Stimulated activated CD4-positive, alpha-beta T cell treated with anti-CD3 and anti-CD28 coated beads, Interleukin-1b, Interleukin-23, amount 100 ng/mL, for 24 hours (primary cell): ENCODE measurements at regions not wholly inside any gene's neighbourhood (a gene's known extent, or its start where the extent isn't known, plus 50 kb on each side); places are given as distances from the start of the nearest gene placed in this dataset.
A peak's percentile ranks its signal among the peaks of the same experiment; 100 is the strongest.
"Not testable (repeated sequence)": the region's sequence is repeated elsewhere in the genome, so short reads cannot be mapped to it uniquely, and the experiment has no call there.

ENCODE experiments used
- DNase-seq, 4 experiments: peaks; one replicate each; pipeline ENCODE4 v3.0.0-alpha.2; 2020; ENCODE audit warnings: low read depth in 4 of 4, low spot score in 1 of 4

GRCh38 chr6:137545073-137545472, 50.9 kb upstream of the OLIG3 start:
- DNase-seq, result no peak

- DNase-seq, result no peak
These were observed 53.0 kb upstream of the OLIG3 start for GRCh38 chr6:137547186-137547585.

GRCh38 chr6:137547601-137548000, 53.4 kb upstream of the OLIG3 start:
- DNase-seq, result no peak

- DNase-seq, result no peak
These were observed 54.9 kb upstream of the OLIG3 start for GRCh38 chr6:137549106-137549505.

GRCh38 chr6:137550535-137550934, 56.3 kb upstream of the OLIG3 start:
- DNase-seq, result no peak

GRCh38 chr6:137552146-137552545, 58.0 kb upstream of the OLIG3 start:
- DNase-seq, result no peak

- no peak for DNase-seq
These were observed 58.6 kb upstream of the OLIG3 start for GRCh38 chr6:137552809-137553208.

GRCh38 chr6:137559521-137560183, 65.5 kb upstream of the OLIG3 start:
- DNase-seq, result not testable (repeated sequence)

GRCh38 chr6:137560184-137560563, 66.0 kb upstream of the OLIG3 start:
- DNase-seq, result no peak

GRCh38 chr6:137568067-137568466, 73.9 kb upstream of the OLIG3 start:
- DNase-seq, result no peak

- DNase-seq, result no peak
These were observed 76.2 kb upstream of the OLIG3 start for GRCh38 chr6:137570393-137570792.

- peak; percentile 32 to 54 (median 46) for DNase-seq
These were observed 77.7 kb upstream of the OLIG3 start for GRCh38 chr6:137571854-137572253.

GRCh38 chr6:137573739-137574138, 79.5 kb upstream of the OLIG3 start:
- no peak for DNase-seq

- no peak for DNase-seq
These were observed 85.4 kb upstream of the OLIG3 start for GRCh38 chr6:137579612-137580011.

- no peak for DNase-seq
These were observed 87.0 kb upstream of the OLIG3 start for GRCh38 chr6:137581019-137581707.

GRCh38 chr6:137583519-137583918, 89.3 kb upstream of the OLIG3 start:
- DNase-seq, result not testable (repeated sequence)

GRCh38 chr6:137588472-137588871, 94.3 kb upstream of the OLIG3 start:
- DNase-seq, result no peak

GRCh38 chr6:137589067-137589848, 95.1 kb upstream of the OLIG3 start:
- peak in 3 of 4 experiments; percentile 5 to 25 (median 14) for DNase-seq

- no peak for DNase-seq
These were observed 96.5 kb upstream of the OLIG3 start for GRCh38 chr6:137590684-137591083.

- DNase-seq, result no peak
These were observed 107.3 kb upstream of the OLIG3 start for GRCh38 chr6:137601471-137601870.

- no peak for DNase-seq
These were observed 108.4 kb upstream of the OLIG3 start for GRCh38 chr6:137602313-137603197.
